GM18498 (cell line): ENCODE measurements at regions not wholly inside any gene's neighbourhood (a gene's known extent, or its start where the extent isn't known, plus 50 kb on each side); places are given as distances from the start of the nearest gene placed in this dataset.
"Not testable (repeated sequence)": the region's sequence is repeated elsewhere in the genome, so short reads cannot be mapped to it uniquely, and the experiment has no call there.

Experiments
- ATAC-seq: cut with Tn5 transposase; IDR thresholded peaks from one replicate; pipeline ENCODE4 v1.9.1; 2021; ENCODE audit warnings: mild to moderate bottlenecking, moderate library complexity; ENCODE audit not compliant: unreplicated experiment

DNA sequence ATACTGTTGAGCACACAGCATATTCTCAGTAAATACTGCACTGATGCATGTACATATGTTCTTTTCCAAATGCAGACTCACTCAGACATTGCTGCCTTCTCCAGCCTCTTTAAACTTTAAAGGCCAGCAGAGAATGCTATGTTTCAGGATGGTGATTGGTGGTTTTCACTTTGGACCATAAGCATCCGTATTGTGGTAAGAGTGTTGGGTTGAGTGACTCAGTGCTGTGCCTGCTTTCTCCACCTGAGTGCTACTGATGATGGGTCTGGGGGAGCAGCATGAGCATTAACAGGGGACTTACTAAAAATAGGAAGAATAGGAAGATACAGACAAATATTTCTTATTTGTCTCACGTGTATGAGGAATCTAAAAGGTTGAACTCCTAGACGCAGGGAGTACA is 56.3 kb upstream of the ZNF92 start:
- ATAC-seq = no peak

DNA sequence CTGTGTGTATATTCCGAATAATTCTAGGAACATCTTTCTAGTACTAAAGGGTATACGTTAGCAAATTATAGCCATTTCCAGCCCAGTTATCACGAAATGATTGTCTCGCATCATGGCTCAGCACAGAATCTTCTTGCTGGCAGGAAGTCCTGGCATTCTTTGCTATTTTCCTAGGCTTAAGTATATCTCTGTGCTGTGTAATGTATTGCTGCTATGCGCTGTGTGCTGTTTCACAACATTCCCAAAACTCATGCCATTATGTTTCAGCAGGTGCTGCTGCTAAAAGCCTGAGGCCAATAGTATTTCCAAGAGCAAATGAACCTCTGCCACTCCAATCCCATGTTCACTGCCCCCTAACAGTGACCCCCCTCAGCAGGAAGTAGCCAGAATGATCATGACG is 62.9 kb upstream of the ZNF92 start:
- no peak for ATAC-seq

DNA sequence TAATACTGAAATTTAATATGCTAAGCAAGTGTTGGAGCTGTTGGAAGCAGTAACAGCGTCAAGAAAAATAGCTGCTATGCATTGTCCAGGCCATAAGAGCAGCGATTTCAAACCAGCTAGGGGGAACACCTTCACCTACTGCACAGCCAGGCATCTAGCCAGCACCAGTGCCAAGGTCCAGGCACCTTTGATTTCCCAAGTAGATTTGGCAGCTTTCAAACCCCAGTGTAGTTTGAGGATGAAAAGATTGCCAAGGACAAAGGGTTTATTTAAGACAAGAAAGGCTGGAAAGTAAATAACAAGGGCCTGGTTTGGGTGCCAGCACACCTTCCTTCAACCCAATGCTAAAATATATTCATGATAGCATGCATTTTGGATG is 65.4 kb upstream of the ZNF92 start:
- no peak for ATAC-seq

DNA sequence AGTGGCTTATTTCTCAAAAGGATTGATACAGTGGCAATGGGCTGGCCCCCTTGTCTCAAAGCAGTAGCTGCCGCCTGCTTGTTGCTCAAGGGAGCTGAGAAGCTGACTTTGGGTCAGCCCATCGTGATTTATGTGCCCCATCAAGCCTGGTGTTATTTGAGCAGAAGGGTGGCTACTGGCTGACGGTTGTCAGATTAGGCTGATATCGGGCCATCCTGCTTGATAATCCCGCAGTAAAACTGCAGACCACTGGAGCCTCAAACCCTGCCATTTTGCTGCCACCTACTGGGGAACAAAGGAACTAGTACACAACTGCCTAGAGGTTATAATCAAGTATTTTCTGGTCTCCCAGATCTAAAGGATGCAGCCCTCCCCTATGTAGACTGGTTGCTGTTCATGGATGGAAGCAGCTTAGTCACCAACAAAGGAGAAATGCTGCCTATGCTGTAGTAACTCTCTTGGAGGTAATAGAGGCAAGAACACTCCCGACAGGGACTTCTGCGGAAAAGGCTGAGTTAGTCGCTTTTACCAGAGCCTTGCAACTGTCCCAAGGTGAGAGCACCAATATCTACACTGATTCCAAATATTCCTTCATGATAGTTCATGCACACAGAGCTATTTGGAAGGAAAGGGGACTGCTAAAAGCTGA is 65.9 kb upstream of the ZNF92 start:
- ATAC-seq = peak; percentile 80

DNA sequence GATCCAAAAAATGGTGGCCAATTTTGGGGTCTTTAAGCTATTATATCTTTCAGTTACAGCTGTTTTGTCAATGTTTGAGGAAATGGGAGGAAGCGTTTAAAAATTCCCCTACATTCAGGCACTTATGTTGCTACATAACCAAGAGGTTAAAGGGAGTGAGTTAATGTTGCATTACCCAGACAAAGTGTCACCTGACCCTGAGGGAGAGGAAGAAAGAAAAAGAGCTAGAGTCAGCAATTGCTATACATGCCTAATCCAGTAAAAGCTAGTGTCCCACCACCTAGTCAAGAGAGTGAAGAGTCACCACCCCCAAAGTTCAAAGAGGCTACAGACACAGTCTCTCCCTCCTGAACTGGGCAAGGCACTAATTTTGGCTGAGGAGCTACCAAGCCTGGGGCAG is 69.5 kb upstream of the ZNF92 start:
- no peak for ATAC-seq

DNA sequence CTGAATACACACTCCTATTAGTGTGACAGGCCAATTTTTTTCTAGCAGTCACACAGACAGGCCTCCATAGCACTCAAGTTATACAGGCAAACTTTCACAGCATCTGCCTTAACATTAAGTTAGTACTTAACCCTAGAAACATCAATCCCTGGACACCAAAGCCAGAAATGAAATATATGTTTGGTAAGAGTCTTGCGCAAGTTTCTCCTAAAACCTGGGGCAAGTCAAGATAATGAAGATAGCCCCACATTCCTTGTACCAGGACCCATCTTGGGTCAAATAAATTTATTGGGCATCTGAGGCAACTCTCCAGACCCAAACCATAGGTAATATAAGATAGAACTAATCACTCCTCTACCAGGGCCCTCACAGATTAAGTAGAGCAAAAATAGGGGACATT is 70.8 kb upstream of the ZNF92 start:
- no peak for ATAC-seq

DNA sequence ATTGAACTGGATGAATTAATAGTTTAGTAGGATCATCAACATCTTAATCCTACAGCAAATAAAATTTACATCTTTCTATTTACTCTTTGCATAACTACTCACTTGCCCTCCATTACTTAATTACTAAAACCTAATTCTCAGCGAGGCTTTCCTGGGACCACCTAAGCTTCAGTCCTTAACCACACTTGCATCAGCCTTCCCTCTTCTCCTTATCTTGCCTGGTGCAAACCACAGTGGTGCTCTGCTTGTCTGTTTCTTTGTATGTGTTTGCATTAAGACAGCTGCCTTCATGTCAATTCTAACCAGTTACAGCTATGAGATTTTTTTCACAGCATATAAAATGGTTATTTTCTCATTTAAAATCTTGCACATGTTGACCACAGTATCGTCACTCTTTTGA is 72.6 kb upstream of the ZNF92 start:
- ATAC-seq = no peak

DNA sequence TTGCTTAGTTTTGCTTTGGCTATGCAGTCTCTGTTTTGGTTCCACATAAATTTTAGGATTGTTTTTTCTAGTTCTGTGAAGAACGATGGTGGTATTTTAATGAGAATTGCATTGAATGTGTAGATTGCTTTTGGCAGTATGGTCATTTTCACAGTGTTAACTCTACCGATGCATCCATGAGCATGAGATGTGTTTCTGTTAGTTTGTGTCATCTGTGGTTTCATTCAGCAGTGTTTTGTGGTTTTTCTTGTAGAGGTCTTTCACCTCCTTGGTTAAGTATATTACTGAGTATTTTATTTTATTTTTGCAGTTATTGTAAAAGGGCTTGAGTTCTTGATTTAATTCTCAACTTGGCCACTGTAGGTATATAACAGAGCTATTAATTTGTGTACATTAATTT is 78.2 kb upstream of the ZNF92 start:
- no peak for ATAC-seq

DNA sequence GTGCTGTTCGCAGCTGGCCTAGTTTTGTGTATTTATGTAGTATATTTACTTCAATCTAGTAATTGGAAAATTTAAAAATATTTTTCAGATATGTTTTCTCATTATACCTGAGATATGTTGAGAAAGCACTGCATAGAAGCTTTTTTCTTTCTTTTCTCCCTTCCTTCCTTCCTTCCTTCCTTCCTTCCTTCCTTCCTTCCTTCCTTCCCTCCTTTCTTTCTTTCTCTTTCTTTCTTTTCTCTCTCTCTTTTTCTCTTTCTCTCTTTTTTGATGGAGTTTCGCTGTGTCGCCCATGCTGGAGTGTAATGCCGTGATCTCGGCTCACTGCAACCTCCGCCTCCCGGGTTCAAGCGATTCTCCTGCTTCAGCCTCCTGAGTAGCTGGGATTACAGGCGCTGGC is 83.3 kb upstream of the ZNF92 start:
- ATAC-seq = not testable (repeated sequence)

DNA sequence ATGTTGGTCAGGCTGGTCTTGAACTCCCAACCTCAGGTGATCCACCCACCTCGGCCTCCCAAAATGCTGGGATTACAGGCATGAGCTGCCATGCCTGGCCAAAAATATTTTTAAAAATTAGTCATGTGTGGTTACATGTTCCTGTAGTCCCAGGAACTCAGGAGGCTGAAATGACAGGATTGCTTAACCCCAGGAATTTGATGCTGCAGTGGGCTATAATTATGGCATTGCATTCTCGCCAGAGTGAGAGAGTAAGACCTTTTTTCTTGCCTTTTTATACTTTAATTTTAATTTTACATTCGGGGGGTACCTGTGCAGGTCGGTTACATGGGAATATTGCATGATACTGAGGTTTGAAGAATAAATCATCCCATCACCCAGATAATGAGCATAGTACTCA is 86.6 kb upstream of the ZNF92 start:
- no peak for ATAC-seq

DNA sequence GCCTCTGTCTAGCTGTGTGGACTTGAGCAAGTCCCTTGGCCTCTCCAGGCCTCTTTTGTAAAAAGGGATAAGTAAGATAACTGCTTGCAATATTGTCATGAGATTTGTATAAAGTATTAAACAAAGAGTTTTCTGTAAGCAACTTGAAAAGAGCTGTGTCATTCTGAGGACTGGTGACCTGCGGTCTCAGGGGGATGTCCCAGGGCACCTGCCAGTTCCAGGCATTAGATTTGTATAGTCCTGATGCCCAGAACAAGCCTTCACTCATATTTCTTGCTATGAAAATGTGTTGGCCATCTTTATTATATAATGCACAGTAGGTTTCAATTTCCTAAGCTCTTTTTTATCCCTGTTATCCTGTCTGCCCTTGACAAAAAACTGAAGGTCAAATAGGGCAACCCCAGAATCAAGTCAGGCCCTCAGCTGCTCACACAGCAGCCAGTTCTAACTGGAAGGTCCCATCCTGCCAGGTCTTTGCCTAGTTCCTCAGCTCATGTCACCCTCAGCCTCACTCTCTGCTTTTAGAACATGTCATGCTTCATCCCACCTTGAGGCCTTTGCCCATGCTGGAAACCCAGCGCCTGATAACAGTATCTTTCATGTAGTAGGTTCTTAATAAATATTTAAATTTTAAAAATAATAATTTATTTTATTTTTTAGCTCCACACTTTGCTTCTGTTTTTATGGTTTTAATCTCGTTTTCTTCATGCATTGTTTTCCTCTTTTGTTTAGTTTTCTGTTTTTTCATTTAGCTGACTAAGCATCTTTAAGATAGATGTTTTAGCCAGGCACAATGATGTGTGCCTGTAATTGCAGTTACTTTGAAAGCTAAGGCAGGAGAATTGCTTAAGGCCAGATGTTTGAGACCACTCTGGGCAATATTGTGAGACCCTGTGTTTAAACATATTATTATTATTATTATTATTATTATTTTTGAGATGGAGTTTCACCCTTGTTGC is 87.5 kb upstream of the ZNF92 start:
- ATAC-seq = no peak

DNA sequence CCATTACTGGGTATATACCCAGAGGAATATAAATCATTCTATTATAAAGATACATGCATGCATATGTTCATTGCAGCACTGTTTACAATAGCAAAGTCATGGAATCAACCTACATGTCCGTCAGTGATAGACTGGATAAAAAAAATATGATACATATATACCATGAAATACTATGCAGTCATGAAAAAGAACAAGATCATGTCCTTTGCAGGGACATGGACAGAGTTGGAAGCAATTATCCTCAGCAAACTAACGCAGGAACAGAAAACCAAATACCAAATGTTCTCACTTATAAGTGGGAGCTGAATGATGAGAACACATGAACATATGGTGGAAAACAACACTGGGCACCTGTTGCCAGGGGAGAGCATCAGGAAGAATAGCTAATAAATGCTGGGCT is 88.4 kb upstream of the ZNF92 start:
- not testable (repeated sequence) for ATAC-seq

DNA sequence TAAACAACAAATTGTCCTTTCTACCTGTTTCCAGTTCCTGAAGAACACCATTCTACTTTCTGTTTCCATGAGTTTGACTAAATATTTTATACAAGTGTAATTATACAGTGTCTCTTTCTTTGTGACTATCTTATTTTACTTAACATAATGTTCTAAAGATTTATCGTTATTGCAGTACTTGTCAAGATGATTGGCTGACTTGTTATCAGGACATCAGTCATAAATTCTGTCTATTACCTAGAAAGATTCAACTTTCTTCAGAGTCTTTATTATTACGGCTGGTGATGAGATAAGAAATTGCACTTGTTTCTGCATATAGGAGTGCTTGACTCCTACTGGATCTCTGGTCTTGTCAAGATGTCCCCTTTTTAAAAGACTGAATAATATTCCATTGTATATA is 93.9 kb upstream of the ZNF92 start:
- no peak for ATAC-seq

DNA sequence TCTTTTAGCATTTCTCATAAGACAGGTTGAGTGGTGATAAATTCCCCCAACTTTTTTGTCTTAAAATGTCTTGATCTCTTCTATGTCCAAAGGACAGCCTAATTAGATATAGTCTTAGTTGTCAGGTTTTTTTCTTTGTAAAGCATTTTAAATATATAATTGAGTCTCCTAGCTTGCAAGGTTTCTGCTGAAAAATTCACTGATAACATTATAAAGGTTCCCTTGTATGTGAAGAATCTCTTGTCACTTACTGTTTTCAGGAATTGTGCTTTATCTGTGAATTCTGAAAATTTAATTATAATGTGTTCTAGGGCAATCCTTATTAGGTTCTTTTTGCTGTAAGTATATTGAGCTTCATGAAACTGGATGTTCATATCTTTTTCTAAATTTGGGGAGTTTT is 96.8 kb upstream of the ZNF92 start:
- ATAC-seq = no peak

DNA sequence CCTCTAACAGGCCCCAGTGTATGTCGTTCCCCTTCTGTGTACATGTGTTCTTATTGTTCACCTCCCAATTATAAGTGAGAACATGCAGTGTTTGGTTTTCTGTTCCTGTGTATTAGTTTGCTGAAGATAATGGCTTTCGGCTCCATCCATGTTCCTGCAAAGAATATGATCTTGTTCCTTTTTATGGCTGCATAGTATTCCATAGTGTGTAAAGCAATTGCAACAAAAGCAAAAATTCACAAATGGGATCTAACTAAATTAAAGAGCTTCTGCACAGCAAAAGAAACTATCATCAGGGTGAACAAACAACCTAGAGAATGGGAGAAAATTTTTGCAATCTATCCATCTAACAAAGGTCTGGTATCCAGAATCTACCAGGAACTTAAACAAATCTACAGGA is 102.2 kb upstream of the ZNF92 start:
- not testable (repeated sequence) for ATAC-seq

DNA sequence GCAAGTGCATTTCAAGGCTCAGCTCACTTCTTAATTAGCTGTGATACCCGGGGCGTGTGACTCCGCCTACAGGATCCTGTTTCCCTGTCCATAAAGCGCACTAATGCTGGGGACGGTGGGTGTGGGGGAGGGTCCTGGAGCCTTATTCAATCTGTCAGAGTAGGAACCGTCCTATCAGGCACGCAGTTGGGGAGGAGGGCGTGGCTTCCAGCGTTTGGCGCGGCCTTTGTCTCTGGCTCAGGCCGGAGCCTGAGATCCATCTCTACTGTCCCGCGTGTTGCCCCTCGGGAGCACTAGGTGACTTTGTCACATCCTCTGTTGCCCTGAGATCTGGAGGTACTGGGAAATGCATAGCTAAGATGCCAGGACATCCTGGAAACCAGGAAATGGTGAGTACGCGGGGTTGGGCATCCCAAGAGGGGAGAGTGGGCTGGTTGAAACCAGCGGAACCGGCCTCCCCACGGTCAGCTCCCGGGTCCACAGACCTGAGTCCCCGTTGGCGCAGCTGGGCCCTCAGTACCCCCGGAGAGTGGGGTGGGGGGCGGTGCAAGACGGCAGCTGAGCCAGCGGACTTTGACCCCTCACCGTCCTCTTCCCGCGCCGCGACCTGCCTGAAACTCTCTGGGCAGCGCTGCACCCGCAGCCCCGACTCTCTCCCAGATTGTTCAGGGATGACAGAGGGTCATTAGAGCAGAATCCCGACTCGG is 104.4 kb upstream of the ZNF92 start:
- ATAC-seq = peak; percentile 94

DNA sequence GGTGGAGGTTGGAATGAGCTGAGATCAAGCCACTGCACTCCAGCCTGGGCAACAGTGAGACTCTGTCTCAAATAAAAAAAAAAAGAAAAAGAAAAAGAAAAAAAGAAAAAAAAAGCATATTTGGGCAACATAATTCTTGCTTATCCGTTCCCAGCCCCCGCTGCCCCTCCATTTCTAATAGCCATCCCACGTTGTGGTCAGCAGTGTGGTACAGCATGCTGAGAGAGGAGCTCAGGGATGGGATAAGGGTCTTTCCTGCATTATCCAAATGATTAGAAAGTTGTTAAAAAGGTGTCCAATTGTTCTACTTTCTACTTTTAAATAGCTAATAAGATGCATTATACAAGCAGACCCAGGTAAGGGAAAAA is 104.9 kb upstream of the ZNF92 start:
- no peak for ATAC-seq

DNA sequence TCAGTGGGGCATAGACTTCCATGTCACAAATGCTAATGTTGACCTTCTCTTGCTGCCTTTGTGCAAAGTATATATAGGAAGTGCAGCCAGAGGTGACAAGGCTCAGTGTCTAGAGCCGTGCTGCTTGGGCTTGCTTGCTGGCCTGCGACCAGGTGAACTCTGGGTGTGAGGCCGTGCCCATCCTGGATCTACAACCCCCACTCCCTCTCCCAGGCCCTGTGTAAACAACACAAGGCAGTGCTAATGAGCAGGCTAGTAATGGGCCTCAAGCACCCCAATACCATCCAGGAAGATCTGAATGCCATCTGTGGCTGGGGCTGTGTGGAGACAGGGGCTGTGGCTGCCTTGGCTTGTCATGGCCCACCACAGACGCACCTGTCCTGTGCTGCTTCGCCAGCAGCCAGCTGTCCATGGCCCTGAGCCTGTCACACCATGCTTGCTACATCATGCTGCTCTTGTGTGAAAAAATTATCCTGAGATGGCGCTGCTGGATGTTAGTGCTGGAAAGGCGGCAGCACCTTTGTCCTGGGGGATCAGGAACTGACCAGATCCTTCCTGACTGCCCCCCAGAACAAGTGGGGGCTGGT is 107.6 kb upstream of the ZNF92 start:
- ATAC-seq = no peak

DNA sequence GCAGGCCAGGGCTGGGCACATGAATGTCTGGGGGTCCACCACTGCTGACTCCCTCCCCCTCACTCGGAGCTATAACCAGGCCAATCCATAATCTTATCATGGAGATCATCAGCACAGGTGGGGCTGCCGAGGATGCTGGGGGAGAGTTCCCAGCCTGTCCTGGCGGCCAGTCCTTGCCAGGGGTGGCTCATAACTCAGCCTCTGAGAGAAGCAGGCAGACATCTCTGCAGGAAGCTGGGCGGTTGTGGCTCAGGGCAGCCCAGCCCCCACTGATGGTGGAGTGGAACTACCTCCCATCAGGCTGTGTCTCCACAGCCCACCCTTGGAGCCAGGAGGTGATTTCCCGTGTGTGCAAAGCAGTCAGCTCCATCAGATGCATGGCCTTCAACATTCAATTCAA is 109.4 kb upstream of the ZNF92 start:
- ATAC-seq = no peak

DNA sequence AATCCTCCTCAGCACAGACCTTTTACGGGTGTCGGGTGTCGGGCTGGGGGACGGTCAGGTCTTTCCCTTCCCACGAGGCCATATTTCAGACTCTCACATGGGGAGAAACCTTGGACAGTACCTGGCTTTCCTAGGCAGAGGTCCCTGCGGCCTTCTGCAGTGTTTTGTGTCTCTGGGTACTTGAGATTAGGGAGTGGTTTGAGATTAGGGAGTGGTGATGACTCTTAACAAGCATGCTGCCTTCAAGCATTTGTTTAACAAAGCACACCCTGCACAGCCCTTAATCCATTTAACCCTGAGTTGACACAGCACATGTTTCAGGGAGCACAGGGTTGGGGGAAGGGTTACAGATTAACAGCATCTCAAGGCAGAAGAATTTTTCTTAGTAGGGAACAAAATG is 113.0 kb upstream of the ZNF92 start:
- not testable (repeated sequence) for ATAC-seq

DNA sequence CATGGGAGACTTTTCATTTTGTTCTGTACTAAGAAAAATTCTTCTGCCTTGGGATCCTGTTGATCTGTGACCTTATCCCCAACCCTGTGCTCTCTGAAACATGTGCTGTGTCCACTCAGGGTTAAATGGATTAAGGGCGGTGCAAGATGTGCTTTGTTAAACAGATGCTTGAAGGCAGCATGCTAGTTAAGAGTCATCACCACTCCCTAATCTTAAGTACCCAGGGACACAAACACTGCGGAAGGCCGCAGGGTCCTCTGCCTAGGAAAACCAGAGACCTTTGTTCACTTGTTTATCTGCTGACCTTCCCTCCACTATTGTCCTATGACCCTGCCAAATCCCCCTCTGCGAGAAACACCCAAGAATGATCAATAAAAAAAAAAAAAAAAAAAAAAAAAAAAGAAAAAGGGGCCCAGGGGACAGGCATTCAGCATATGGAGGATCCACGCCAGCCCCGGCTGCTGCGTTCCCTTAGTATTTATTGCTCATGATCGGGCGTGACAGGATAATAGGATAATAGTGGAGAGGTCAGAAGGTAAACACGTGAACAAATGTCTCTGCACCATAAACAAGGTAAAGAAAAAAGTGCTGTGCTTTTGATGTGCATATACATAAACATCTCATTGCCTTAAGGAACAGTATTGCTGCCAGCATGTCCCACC is 113.7 kb upstream of the ZNF92 start:
- not testable (repeated sequence) for ATAC-seq
